Suprapubic skin (tissue), 3 donors: ENCODE measurements at regions not wholly inside any gene's neighbourhood (a gene's known extent, or its start where the extent isn't known, plus 50 kb on each side); places are given as distances from the start of the nearest gene placed in this dataset.

Experiments
- POLR2AphosphoS5 ChIP-seq, 3 donors: sonication (generic); formaldehyde crosslinking; IDR thresholded peaks; one replicate each; pipeline ENCODE4 v1.6.1; 2017; ENCODE audit warnings: antibody characterized with exemption in 3 of 3
- TF ChIP-seq, protein P1 (sequence below), 2 donors: fragments of 200-600 bp in 1 of 2; fragments of 450-650 bp in 1 of 2; sonication (generic) in 1 of 2; IDR thresholded peaks; one replicate each; pipeline ENCODE4 v1.5.1; 2016 to 2019; ENCODE audit warnings: antibody characterized with exemption in 2 of 2, mild to moderate bottlenecking in 1 of 2, moderate library complexity in 1 of 2

DNA sequence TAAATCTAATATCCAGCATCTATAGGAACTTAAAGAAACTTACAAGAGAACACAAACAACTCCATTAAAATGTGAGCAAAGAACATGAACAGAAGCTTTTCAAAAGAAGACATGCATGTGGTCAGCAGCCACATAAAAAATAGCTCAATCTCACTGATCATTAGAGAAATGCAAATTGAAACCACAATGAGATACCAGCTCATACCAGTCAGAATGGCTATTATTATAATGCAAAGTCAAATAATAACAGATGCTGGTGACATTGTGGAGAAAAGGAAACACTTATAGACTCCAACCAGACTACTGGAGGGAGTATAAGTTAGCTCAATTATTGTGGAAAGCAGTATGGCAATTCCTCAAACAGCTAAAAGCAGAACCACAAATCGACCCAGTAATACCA, 1314.5 kb downstream of the XPNPEP1 start:
- no peak for TF ChIP-seq POLR2AphosphoS5 (IDR thresholded peaks at IDR 0.05)
- TF ChIP-seq, protein P1, sequence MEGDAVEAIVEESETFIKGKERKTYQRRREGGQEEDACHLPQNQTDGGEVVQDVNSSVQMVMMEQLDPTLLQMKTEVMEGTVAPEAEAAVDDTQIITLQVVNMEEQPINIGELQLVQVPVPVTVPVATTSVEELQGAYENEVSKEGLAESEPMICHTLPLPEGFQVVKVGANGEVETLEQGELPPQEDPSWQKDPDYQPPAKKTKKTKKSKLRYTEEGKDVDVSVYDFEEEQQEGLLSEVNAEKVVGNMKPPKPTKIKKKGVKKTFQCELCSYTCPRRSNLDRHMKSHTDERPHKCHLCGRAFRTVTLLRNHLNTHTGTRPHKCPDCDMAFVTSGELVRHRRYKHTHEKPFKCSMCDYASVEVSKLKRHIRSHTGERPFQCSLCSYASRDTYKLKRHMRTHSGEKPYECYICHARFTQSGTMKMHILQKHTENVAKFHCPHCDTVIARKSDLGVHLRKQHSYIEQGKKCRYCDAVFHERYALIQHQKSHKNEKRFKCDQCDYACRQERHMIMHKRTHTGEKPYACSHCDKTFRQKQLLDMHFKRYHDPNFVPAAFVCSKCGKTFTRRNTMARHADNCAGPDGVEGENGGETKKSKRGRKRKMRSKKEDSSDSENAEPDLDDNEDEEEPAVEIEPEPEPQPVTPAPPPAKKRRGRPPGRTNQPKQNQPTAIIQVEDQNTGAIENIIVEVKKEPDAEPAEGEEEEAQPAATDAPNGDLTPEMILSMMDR (IDR thresholded peaks at IDR 0.05) = no peak
